ENCODE measurements at regions not wholly inside any gene's neighbourhood (a gene's known extent, or its start where the extent isn't known, plus 50 kb on each side); places are given as distances from the start of the nearest gene placed in this dataset.

DNA sequence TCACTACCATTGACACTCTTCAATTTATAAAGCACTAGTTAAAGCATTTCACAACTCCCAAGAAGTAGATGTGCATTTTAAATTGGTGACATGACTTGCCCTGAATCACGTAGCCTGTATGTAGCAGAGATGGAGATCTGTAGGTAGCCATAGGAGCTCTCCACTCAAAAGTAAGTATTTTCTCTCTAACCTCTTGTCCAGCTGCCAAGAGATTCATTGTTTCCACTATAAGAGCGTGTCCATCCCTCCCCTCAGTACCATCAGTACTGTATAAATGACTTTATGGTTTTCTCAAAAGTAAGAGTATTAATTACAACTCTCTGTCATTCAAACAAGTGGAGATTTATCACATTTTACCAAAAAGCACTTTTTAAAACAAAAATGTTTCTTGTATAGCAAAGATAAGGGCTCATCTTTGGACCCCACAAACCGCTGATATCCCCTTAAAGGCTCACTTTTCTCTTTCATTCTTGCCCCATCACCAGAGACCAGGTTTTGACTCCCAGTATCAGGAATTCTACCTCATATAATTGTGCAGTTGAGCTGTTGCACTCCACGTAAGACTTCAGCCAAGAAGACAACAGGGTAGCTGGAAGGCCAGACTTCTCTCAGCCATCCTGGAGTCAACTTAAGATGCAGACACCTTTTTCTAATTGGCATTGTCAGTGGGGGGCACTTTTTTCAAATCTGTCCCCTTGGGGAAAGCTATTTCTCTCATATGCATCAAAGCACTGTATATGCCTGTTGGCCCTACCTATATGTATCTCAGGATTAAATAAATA is 78.0 kb upstream of the GALNT5 start:
- H3K79me2 ChIP-seq (ENCODE audit: control insufficient read depth, insufficient read depth, low read length): no peaks in the 10 kb centered on the region
- H3K9me1 ChIP-seq (replicated peaks; ENCODE audit: control insufficient read depth, extremely low read depth, insufficient read depth, low read length): no peaks in the 10 kb centered on the region
- no peaks in the 10 kb centered on the region for H3K36me3 ChIP-seq (ENCODE audit: control insufficient read depth in 2 of 2, extremely low read depth in 1 of 2, insufficient read depth in 2 of 2, low read length in 2 of 2)
- CTCF ChIA-PET: interaction anchor here (6.8 kb wide), 1 partner anchor 14 kb away, joined by 43 read pairs; no protein-coding TSS in a partner anchor
- no peaks in the 10 kb centered on the region for H3K9me3 ChIP-seq (replicated peaks; ENCODE audit: control insufficient read depth, insufficient read depth, low read length)
- H3K27ac ChIP-seq (ENCODE audit: insufficient read depth, low read depth, low read length): no peak overlapping the region
- no peak for FAIRE-seq
- no peak for DNase-seq (ENCODE audit: low read depth, low spot score)
- H3K27me3 ChIP-seq (ENCODE audit: control insufficient read depth in 2 of 2, insufficient read depth in 2 of 2, low read length in 2 of 2): no peaks in the 10 kb centered on the region
- no peak overlapping the region for H3K4me3 ChIP-seq (replicated peaks in 1 of 3; ENCODE audit: insufficient read depth in 1 of 3, low read depth in 1 of 3, low read length in 3 of 3)
- no peak overlapping the region for H3K9ac ChIP-seq (replicated peaks; ENCODE audit: extremely low read depth, insufficient read depth, low read length)
- dilution Hi-C loops (cut with MboI; ENCODE audit: extremely low pct_ligation_motif_present, low sequenced_read_pairs) (no loop called here), intact Hi-C loops (cut with micrococcal nuclease) (loop anchor here (5.0 kb wide), 2 partner anchors 272 to 742 kb away; partner anchors contain the start of gene GPD2)
- POLR2A ChIA-PET: no interaction called here
- no TSS peak for BruUV-seq (replicated peaks)
- H3K4me1 ChIP-seq (ENCODE audit: control insufficient read depth, extremely low read depth, insufficient read depth, low read length): peaks cover 21% of the 10 kb centered on the region
- no peak overlapping the region for H2AFZ ChIP-seq (ENCODE audit: low read depth, low read length)
- H4K20me1 ChIP-seq (replicated peaks; ENCODE audit: control insufficient read depth, extremely low read depth, insufficient read depth, low read length): no peaks in the 10 kb centered on the region
- TF ChIP-seq GATA2 (IDR thresholded peaks at IDR 0.05; ENCODE audit: insufficient read depth, insufficient read length, low read depth, low read length): no peak
- no peak for TF ChIP-seq MYC (IDR thresholded peaks at IDR 0.05; ENCODE audit: low read depth, low read length)
- no peak for TF ChIP-seq JUN (IDR thresholded peaks at IDR 0.05; ENCODE audit: borderline replicate concordance, insufficient read depth, insufficient read length, low read depth)
- no peak for TF ChIP-seq FOS (IDR thresholded peaks at IDR 0.05; ENCODE audit: borderline replicate concordance, insufficient read depth, low read length)
- TF ChIP-seq, protein P1, sequence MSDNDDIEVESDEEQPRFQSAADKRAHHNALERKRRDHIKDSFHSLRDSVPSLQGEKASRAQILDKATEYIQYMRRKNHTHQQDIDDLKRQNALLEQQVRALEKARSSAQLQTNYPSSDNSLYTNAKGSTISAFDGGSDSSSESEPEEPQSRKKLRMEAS (IDR thresholded peaks at IDR 0.05; ENCODE audit: insufficient read depth, insufficient read length): no peak
- TF ChIP-seq, protein P2, sequence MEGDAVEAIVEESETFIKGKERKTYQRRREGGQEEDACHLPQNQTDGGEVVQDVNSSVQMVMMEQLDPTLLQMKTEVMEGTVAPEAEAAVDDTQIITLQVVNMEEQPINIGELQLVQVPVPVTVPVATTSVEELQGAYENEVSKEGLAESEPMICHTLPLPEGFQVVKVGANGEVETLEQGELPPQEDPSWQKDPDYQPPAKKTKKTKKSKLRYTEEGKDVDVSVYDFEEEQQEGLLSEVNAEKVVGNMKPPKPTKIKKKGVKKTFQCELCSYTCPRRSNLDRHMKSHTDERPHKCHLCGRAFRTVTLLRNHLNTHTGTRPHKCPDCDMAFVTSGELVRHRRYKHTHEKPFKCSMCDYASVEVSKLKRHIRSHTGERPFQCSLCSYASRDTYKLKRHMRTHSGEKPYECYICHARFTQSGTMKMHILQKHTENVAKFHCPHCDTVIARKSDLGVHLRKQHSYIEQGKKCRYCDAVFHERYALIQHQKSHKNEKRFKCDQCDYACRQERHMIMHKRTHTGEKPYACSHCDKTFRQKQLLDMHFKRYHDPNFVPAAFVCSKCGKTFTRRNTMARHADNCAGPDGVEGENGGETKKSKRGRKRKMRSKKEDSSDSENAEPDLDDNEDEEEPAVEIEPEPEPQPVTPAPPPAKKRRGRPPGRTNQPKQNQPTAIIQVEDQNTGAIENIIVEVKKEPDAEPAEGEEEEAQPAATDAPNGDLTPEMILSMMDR (IDR thresholded peaks at IDR 0.05; ENCODE audit: extremely low read depth in 1 of 2, insufficient read depth in 1 of 2, low read depth in 1 of 2, low read length in 2 of 2): no peak
- H3K4me2 ChIP-seq (ENCODE audit: insufficient read depth, low read length): no peak overlapping the region

Measured in endothelial cell of umbilical vein (primary cell).